ENCODE measurements at regions not wholly inside any gene's neighbourhood (a gene's known extent, or its start where the extent isn't known, plus 50 kb on each side); places are given as distances from the start of the nearest gene placed in this dataset.

DNA sequence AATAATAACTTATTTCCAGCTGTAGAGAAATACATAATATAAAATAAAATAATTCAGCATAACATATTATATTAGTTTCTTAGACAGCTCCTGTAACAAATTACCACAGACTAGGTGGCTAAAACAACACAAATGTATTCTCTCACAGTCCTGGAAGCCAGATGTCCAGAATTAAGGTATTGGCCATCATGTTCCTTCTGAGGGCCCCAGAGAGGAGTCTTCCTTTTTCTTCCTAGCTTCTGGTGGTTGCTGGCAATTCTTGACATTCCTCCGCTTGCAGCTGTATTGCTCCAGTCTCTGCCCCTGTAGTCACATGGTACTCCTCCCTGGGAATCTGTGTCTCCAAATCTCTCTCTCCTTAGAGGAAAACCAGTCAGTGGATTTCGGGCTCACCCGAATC lies 146.8 kb downstream of the RBM43 start:
- TF ChIP-seq, protein P1, sequence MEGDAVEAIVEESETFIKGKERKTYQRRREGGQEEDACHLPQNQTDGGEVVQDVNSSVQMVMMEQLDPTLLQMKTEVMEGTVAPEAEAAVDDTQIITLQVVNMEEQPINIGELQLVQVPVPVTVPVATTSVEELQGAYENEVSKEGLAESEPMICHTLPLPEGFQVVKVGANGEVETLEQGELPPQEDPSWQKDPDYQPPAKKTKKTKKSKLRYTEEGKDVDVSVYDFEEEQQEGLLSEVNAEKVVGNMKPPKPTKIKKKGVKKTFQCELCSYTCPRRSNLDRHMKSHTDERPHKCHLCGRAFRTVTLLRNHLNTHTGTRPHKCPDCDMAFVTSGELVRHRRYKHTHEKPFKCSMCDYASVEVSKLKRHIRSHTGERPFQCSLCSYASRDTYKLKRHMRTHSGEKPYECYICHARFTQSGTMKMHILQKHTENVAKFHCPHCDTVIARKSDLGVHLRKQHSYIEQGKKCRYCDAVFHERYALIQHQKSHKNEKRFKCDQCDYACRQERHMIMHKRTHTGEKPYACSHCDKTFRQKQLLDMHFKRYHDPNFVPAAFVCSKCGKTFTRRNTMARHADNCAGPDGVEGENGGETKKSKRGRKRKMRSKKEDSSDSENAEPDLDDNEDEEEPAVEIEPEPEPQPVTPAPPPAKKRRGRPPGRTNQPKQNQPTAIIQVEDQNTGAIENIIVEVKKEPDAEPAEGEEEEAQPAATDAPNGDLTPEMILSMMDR (IDR thresholded peaks at IDR 0.05) = no peak
- no peak for TF ChIP-seq POLR2A (IDR thresholded peaks at IDR 0.05)

All from esophagus squamous epithelium (tissue), 4 donors.